ENCODE measurements at regions not wholly inside any gene's neighbourhood (a gene's known extent, or its start where the extent isn't known, plus 50 kb on each side); places are given as distances from the start of the nearest gene placed in this dataset.
"Not testable (repeated sequence)": the region's sequence is repeated elsewhere in the genome, so short reads cannot be mapped to it uniquely, and the experiment has no call there.

DNA sequence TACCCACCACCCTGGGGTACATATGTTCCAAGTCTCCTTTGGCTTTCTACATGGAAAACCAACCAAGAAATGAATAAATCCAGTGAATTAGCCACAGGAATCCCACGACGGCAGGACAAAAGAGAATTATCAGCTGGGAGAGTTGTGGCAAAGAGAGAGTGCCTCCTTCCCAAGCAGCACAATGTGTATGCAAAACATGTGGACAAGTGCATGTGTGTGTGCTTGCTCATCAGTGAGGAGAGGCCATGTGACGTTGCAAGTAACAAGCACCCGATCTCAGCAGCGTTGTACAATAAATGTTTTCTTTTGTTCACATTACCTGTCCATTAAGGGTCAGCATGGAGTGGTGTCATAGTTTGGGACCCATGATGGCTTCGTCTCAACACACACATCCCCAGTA is 50.0 kb upstream of the EMX2 start:
- DNase-seq (ENCODE audit: low read depth in 2 of 2), result no peak

DNA sequence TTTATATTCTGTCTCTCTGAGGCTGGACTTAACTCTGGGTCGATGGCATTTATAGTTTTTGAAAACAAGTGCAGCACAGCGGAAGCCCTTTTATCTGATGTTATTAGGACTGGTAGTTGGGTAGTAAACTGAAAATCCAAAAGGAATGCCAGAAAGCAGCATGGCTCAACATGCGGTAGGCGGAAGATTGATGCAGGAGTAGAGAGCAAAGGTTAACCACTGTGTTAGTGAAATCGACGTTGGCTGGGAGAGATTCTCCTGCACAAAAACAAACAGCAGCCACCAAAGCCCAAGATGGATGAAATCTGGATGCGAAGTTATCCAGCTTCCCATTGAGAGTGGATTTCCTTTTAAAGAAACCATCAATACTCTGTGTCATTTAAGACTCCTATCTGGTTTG is 54.5 kb upstream of the EMX2 start:
- DNase-seq (ENCODE audit: low read depth in 2 of 2), result no peak

GRCh38 chr10:117486606-117487005 is 55.9 kb upstream of the EMX2 start:
- no peak for DNase-seq (ENCODE audit: low read depth in 2 of 2)

DNA sequence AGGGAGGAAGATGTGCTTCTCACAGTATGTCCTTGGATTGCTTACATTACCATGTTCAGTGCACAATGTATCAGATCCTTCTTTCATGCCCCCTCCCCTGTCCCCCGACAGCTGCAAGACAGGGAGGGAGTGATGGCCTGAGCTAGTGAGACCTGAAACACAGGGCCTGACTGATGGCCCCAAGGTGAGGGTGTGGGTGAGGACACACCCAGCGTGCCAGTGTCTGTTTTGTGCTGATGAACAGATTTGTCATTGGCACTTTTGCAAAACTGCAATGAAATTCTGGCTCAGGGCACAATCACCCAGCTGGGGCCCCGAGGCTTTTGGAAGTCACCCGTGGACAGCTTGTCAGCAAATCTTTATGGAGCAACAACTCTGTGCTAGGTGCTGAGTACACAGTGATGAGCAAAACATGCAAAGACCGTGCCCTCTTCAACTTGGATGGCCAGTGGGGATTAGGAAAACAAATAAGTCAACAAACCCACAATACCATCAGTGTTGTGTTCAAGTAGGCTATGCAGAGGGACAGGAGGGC is 59.4 kb upstream of the EMX2 start:
- DNase-seq (ENCODE audit: low read depth in 2 of 2), result no peak

- DNase-seq (ENCODE audit: low read depth in 2 of 2), result not testable (repeated sequence)
Observed at GRCh38 chr10:117481011-117481410, 61.5 kb upstream of the EMX2 start.

GRCh38 chr10:117480097-117480496 is 62.4 kb upstream of the EMX2 start:
- no peak for DNase-seq (ENCODE audit: low read depth in 2 of 2)

GRCh38 chr10:117477961-117478670 is 64.4 kb upstream of the EMX2 start:
- DNase-seq (ENCODE audit: low read depth in 2 of 2), result peak; percentile 60 to 64

- DNase-seq (ENCODE audit: low read depth in 2 of 2), result no peak
Observed at GRCh38 chr10:117477211-117477947, 65.2 kb upstream of the EMX2 start.

DNA sequence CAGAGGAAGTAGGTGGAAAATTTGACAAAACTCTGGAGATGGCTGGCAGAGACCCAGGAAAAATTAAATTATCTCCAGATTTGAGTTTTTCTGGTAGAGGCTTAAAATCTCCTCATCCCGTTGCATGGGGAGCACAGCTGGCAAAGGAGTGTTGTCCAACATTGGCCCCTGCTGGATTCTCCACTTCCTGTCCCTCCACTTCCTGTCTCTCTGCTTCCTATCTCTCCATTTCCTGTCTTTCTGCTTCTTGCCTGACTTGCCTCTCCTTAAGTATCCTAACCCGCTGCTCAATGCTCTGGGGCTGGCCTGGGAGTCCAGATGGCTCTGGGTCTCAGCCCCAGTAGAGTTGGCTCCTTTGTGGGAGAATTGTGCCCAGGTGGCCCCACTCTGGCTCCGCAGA is 65.8 kb upstream of the EMX2 start:
- DNase-seq (ENCODE audit: low read depth in 2 of 2), result no peak

DNA sequence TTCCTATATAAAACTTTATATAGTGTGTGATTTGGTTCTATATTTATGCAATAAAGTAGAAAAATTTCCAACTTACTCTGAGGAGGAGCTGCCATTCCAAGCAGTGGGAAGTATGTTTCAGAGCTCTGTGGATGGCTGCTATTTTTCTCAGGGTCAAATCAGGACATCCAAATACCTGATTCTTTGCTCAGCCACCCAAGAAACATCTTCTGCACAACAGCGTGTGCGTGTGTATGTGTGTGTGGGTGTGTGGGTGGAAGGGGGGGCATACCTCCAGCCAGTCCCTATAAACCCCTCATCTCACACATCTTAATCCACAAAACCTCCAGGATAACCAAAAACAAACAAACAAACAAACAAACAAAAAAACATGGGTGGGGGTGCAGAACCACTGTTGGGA is 66.3 kb upstream of the EMX2 start:
- no peak for DNase-seq (ENCODE audit: low read depth in 2 of 2)

DNA sequence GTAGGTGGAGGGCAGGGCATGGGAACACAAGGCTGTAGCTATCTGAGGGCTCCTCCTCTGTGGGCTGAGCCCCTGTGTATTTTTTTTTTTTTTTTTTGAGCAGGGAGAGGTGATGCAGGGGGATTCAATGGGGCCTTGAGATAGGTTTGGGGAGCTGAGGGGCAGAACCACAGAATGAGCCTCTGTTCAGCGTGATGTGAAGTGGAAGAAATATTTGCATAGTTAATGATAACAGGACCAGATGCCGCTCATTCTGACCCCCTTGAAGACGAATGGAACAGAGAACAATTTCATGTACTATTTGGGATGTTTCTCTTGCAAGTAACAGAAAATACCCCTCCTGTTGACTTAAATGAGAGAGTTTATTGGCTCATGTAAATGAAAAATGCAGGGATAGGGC is 69.7 kb upstream of the EMX2 start:
- DNase-seq (ENCODE audit: low read depth in 2 of 2), result no peak

DNA sequence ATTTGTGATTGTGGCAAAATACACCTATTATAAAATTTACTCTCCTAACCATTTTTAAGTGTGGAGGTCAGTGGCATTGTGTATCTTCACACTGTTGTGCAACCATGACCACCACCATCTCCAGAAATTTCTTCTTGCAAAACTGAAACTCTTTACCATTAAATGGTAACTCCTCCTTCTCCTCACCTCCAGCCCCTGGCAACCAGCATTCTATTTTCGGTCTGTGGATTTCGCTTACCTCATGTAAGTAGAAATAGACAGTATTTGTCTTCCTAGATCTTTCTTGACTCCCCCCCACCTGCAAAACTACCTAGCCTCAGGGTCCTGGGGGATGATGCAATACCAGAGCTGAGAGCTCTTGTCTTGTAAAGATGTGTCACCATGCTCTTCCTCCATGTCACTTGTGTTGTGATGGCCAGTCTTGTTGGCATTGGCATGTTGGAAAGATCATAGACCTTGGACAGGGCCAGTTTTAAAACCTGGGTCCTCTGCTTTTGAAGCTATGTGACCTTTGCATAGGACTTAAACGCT is 71.1 kb upstream of the EMX2 start:
- no peak for DNase-seq (ENCODE audit: low read depth in 2 of 2)

DNA sequence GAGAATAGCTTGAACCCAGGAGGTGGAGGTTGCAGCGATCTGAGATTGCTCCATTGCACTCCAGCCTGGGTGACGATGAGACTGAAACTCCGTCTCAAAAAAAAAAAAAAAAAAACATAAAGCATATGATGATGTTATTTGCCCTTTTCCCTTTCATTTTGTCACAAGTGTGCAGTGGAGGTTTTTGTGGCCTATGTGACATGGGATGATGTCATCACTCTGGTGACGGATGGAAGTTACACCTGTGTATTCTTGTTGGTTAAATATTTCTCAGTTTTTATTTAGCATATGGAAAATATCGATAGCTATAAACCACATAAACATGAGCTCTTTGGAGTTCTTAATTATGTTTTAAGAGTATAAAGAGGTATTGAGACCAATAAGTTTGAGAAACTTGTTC is 71.8 kb upstream of the EMX2 start:
- no peak for DNase-seq (ENCODE audit: low read depth in 2 of 2)

DNA sequence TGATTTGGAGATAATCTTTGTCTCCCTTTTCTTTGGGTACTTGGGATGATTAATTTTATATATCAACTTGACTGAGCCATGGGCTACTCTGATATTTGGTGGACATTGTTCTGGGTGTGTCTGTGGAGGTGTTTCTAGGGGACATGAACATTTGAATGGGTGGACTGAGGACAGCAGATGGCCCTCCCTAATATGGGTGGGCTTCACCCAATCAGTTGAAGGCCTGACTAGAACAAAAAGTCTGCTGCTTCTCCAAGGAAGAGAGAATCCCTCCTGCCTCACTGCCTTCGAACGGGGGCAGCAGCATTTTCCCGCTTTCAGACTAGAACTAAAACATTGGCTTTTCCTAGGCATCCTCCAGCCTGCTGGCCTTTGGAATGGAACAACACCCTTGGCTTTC is 73.9 kb upstream of the EMX2 start:
- DNase-seq (ENCODE audit: low read depth in 2 of 2), result no peak

DNA sequence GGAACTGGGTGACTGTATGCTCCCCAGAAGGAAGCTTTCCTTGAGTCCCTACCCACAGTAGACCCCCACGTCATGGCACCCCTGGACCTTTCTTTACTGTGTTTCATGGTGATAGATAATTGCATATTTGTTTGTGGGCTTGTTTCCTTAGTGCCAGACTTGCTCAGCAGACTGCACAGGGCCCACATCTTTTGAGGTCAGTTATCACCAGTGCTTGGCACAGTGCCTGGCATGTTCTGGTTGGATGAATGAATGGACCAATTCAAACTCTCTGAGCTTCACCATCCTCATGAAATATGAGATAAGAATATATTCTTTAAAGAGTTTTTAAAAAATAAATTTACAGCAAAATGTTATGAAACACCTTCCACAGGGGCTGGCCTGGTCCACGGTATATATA is 78.4 kb upstream of the EMX2 start:
- DNase-seq (ENCODE audit: low read depth in 2 of 2), result no peak

DNA sequence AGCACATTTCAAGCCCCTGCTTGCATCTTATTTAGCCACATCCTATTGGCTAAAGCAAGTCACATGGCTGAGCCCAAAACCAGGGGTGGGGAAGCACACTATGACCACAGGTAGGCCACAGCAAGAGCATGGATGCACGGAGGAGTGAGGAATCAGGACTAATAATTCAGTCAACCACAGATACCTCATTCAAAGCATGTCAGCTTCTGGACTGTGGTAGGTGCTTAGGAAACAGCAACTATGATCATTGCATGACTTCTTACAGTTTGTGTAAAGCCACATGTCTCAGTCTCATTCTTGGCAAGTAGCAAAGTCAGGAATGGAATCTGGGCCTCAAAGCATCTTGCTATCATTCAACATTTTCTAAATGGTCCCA is 79.0 kb upstream of the EMX2 start:
- no peak for DNase-seq (ENCODE audit: low read depth in 2 of 2)

GRCh38 chr10:117462816-117463544 is 79.6 kb upstream of the EMX2 start:
- no peak for DNase-seq (ENCODE audit: low read depth in 2 of 2)

DNA sequence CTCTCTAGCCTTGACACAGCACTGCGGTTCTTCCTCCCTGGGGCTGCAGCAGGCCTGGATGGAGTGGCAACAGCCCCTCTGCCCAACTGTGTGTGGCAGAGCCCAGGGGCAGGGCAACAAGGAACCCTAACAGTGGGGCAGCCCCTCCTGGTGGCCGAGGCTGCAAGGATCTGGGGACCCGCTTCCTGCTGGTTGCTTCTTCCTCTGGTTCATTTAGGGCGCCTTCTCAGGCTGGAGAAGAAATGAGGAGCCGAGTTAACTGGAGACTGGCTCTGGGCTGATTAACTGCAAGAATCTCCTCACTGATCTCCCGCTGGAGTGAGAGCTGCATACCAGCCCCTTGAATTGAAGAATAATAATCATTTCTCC is 80.1 kb upstream of the EMX2 start:
- peak; percentile 20 to 38 for DNase-seq (ENCODE audit: low read depth in 2 of 2)

- peak; percentile 41 to 78 for DNase-seq (ENCODE audit: low read depth in 2 of 2)
Observed at GRCh38 chr10:117461766-117462423, 80.7 kb upstream of the EMX2 start.

DNA sequence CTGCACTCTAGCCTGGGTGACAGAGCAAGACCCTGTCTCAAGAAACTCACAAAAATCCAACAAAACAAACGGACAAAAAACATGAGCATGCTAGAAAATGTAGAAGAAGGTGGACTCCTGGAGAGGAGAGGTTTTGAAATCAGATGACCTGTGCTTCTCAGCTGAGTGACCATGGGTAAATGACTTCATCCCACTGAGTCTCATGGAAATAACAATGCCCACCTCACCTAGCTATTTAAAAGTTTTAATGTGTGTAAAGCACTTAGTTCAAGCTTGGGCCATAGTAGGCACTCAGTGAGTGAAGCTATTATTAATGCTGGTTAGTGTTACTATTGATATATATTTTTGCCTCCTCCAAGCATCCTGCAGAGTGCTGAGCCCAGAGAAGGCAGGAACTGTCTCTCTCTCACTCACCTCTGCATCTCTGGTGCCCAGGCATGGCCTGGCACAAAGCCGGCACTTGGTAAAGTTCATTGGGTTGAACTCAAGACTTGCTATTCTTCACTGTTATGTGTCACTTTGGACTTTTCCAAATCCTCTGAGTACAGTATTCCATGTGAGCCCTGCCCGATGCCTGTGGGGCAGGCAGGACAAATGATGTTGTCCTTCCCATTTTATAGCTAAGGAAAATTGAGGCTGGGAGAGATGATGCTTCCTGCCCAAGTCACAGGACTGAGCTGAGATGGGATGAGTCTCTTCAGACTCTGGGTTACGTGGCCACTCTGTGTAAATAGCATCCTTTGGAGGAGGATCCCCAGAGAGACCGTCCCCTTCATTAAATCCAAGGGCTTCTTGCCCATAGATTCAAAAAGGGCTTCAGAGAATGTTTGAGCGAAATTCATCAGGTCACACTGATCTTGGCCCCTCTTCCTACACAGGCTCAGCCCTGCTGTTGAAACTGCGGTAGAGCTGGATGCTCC is 81.4 kb upstream of the EMX2 start:
- DNase-seq (ENCODE audit: low read depth in 2 of 2), result no peak

GRCh38 chr10:117458571-117458970 is 83.3 kb upstream of the PDZD8 start:
- DNase-seq (ENCODE audit: low read depth in 2 of 2), result peak in 1 of 2 donors; percentile 87

Data from lung microvascular endothelial cell (primary cell).